CD4-positive, alpha-beta T cell treated with Interferon alpha-2 for 1 hour (primary cell): ENCODE measurements at regions not wholly inside any gene's neighbourhood (a gene's known extent, or its start where the extent isn't known, plus 50 kb on each side); places are given as distances from the start of the nearest gene placed in this dataset.
"Not testable (repeated sequence)": the region's sequence is repeated elsewhere in the genome, so short reads cannot be mapped to it uniquely, and the experiment has no call there.

Source experiments
- DNase-seq, 2 donors: peaks; one replicate each; pipeline ENCODE4 v3.0.0-alpha.2; 2020 to 2022

- no peak for DNase-seq
Observed at GRCh38 chr10:36026081-36026480, 384.0 kb upstream of the FZD8 start.

DNA sequence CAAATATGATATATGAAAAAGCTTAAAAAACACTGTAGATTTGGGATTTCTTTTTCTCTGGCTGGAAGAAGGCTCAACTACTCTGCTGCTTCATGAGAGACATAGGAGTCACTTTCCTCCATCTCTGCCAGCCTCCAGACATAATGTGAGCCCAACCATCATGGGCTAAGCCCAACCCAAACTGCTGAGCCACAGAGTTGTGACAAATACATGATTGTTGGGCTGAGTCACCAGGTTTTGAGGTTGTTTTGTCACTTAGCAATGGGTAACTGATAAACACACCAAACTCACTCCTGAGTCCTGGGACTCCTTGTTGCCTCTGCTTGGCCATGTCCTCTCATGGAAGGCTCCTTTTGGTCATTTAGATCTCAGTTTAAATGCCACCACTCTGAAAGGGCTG lies 381.8 kb upstream of the FZD8 start:
- DNase-seq, result no peak

GRCh38 chr10:36021096-36021495 lies 379.0 kb upstream of the FZD8 start:
- no peak for DNase-seq

GRCh38 chr10:36019749-36020148 lies 377.7 kb upstream of the FZD8 start:
- DNase-seq, result no peak

DNA sequence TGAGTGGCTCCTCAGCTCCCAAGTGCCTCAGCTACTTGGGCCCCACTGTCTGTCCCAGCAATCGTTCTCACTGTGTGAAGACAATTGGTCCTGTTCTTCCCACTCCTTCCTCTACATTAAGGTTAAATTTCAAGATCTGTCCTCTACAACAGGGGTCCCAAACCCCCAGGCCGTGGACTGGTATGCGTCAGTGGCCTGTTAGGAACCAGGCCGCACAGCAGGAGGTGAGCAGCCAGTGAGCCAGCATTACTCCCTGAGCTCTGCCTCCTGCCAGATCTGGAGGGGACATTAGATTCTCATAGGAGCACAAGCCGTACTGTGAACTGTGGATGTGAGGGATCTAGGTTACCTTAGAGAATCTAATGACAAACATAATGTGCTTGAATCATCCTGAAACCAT lies 376.9 kb upstream of the FZD8 start:
- no peak for DNase-seq

DNA sequence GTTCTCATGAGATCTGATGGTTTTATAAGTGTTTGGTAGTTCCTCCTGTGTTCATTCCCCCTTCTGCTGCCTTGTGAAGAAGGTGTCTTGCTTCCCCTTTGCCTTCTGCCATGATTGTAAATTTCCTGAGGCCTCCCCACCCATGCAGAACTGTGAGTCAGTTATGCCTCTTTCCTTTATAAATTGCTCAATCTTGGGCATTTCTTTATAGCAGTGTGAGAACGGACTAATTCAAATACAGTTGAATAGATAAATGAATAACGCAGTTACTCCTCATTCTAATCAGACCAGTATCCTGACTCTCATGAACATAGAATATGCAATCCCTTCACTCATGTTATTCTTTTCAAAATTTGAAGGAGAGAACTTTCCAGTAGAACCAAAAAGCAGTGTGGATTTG lies 375.0 kb upstream of the FZD8 start:
- no peak for DNase-seq

DNA sequence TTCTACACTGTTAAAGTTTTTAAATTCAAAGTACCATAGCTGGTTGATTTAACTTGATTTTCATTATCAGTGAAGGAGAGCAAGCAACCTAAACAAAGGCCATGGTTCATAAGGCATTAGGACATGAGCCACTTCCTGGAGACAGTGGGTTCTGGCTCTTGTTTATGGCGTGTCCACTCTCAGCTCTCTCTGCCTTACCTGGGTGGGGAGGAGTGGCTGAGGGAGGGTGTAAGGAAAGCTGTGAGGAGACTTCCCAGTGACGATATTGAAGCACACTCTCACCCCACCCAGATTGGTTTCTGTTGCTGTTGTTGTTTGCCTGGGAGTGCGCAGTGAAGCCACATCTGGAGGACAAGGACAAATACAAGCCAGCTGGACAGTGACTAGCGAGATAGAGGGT lies 365.3 kb upstream of the FZD8 start:
- no peak for DNase-seq

GRCh38 chr10:36003688-36004087 lies 361.6 kb upstream of the FZD8 start:
- DNase-seq, result no peak

DNA sequence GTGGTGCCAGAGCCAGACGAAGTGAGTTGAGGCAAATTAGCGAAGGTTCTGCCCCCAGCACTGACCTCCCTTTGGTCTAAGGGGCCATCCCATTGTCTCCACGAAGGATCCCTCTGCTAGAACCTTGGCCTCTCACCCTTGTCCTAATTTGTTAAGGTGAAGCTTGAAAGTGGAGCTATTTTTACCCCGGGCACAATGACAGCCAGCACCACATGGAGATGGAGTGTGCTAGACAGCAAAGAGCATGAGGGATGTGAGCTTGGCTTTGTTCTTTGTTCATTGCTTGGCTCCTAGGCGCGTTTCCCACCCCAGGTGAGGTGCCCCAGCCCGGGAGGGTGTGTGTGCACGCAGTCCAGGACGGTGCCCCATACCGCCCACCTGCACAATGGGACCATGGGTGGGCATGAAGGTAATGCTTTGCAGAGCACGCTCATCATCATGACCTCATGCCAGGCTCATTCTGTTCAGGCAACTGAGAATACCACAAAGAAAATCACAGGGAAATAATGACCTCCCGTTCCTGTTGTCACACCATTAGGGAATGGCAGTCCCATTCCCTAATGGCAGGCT lies 361.0 kb upstream of the FZD8 start:
- no peak for DNase-seq

DNA sequence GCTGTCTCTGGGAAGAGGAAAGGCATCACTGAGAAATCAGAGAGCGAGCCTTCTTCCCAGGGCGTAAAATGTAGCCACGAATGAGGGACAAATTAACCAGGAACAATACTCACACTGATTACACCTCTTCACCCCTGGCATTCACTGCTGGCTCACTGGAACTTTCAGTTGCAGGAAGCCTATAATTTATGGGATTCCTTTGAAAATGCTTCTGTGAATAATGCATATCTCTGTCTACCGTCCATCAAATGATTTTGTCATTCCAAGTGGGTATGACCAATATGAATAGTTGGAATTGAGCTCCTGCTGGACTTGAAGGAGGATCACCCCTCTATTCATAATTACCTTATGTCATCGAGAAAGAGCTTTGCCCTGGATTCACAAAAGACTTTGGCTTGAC lies 360.3 kb upstream of the FZD8 start:
- no peak for DNase-seq

- DNase-seq, result not testable (repeated sequence)
Observed at GRCh38 chr10:36000754-36001153, 358.7 kb upstream of the FZD8 start.

- DNase-seq, result no peak
Observed at GRCh38 chr10:35998026-35998425, 355.9 kb upstream of the FZD8 start.

- DNase-seq, result no peak
Observed at GRCh38 chr10:35995485-35995884, 353.4 kb upstream of the FZD8 start.

GRCh38 chr10:35993591-35994515 lies 351.8 kb upstream of the FZD8 start:
- DNase-seq, result no peak

- DNase-seq, result no peak
Observed at GRCh38 chr10:35992107-35992506, 350.0 kb upstream of the FZD8 start.

GRCh38 chr10:35986756-35987502 lies 344.8 kb upstream of the FZD8 start:
- no peak for DNase-seq

- DNase-seq, result no peak
Observed at GRCh38 chr10:35979116-35979515, 337.0 kb upstream of the FZD8 start.

DNA sequence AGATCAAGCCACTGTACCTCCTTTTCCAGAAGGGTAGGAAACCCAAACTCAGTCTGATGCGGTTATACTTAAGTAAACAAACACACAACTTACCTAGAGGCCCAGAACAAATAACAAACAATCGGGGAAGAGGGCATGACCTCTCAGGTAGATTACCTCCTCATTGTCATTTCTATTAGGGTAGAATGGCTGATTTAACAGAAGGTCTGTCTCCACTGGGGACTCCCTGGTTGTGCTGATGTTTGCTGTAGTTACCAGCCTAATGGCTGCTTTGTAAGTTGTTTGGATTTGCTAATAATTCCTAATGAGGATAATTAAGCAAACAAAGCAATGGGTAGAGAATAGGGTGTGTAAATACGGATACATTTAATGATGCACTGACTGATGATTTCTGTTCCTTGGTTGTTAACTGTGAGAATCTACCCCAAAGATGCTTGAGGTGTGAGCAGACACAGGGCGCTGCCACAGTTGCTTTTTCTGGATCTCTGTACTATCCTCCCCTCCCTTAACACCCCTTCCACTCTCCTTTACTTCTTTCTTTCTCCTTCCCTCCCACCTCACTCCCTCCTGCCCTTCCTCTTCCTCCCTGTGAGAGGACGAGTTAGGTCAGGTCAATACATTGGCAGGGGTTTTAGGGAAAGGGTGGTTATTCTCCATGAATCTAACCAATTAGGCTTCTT lies 332.0 kb upstream of the FZD8 start:
- DNase-seq, result not testable (repeated sequence)

- no peak for DNase-seq
Observed at GRCh38 chr10:35972275-35972674, 330.2 kb upstream of the FZD8 start.

DNA sequence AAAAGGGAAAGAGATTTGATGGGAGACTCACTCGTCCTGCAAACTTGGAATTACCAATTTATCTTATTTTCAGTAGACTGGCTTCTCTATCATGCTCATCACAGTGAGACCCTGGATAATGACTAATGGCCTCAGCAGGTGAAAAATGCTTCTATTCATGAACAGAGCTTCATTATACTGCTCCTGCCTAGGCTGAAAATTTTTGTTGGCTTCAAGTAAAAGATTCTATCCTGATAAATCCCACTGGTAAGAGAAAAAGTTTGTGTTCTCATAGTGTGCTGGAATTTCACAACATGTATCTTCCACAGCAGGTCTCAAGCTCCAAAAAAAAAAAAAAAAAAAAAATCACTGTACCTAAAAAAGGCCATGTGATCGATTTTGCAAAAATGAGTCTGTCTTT lies 329.3 kb upstream of the FZD8 start:
- DNase-seq, result no peak

DNA sequence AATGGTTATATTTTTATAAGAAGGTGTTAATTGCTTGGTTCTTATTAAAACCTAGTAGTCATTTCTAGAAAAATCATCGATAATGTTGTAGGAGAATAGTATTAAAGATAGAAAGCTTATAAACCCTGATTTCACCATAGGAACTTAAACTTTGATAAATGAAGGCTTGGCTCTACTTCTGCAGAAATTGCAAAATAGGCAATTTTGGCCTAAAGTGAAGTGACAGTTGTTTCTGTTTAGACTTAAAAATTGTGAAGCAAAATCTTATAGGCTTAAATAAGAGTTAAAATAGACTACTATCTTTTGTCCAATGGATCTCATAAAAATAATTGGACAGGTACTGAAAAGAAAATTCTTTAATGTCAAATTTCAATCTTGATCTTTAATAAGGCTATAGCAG lies 321.6 kb upstream of the FZD8 start:
- DNase-seq, result no peak

- DNase-seq, result no peak
Observed at GRCh38 chr10:35961501-35961900, 319.4 kb upstream of the FZD8 start.

DNA sequence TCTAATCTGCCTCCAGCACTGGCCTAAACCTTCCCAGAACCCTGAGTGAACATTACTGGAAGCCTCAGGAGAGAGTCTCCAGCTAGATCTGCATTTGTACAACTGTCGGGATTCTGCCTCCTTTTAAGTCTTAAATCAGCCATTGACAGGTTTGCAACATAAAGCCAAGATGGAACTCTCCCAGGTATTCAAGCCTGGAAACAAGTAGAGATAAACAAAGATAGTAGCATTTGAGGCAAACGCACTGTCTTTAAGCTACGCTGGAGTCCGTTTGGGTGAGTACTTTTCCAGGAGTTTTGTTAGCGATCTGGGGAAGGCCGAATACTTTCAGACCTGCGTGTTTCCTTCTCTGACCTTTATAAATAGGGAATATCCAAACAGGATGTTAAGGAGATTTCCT lies 317.2 kb upstream of the FZD8 start:
- no peak for DNase-seq
